OCI-LY7 (cell line): ENCODE measurements at regions not wholly inside any gene's neighbourhood (a gene's known extent, or its start where the extent isn't known, plus 50 kb on each side); places are given as distances from the start of the nearest gene placed in this dataset.

ENCODE experiments used
- BruUV-seq: library from RNA; stranded (reverse); fragments of 400-500 nt; replicated peaks from 2 replicates; lab custom pipeline; 2021; lab: Mats Ljungman, UMichigan
- CTCF ChIA-PET: fragments of 300-600 bp; sonication (Branson Sonifier 250); formaldehyde crosslinking; loops from one replicate; lab custom pipeline; 2022; ENCODE audit warnings: antibody characterized with exemption; ENCODE audit not compliant: unreplicated experiment; lab: Charles Lee
- POLR2A ChIA-PET: fragments of 300-600 bp; sonication (Branson Sonifier 250); formaldehyde crosslinking; loops from one replicate; lab custom pipeline; 2022; ENCODE audit warnings: antibody characterized with exemption; lab: Charles Lee
- DNase-seq: peaks from one replicate; pipeline ENCODE4 v3.0.0-alpha.2; 2015; ENCODE audit warnings: low spot score
- H2AFZ ChIP-seq: fragments of 200-600 bp; sonication (generic), shearing (Covaris generic); 2 replicates; pipeline ENCODE4 v1.6.1; 2014; ENCODE audit warnings: mild to moderate bottlenecking, antibody characterized with exemption, low read length, moderate library complexity
- H3K27ac ChIP-seq: fragments of 200-600 bp; sonication (generic); 2 replicates; pipeline ENCODE4 v1.5.1; 2014; ENCODE audit warnings: mixed run types, low read depth, mild to moderate bottlenecking, moderate library complexity, low read length, inconsistent platforms; ENCODE audit not compliant: poor library complexity, severe bottlenecking
- H3K36me3 ChIP-seq: fragments of 200-600 bp; sonication (generic); 2 replicates; pipeline ENCODE4 v1.6.1; 2014; ENCODE audit warnings: mild to moderate bottlenecking, antibody characterized with exemption, low read length, moderate library complexity, mixed read lengths; ENCODE audit not compliant: insufficient read depth
- H3K4me1 ChIP-seq: fragments of 200-600 bp; sonication (generic); 2 replicates; pipeline ENCODE4 v1.5.1; 2014; ENCODE audit warnings: mild to moderate bottlenecking, low read length; ENCODE audit not compliant: insufficient read depth, poor library complexity, severe bottlenecking
- H3K4me2 ChIP-seq: fragments of 200-600 bp; sonication (generic); 2 replicates; pipeline ENCODE4 v1.6.1; 2014; ENCODE audit warnings: mild to moderate bottlenecking, low read length
- H3K4me3 ChIP-seq: fragments of 200-600 bp; sonication (generic); 2 replicates; pipeline ENCODE4 v1.5.1; 2014; ENCODE audit warnings: mild to moderate bottlenecking, low read depth, low read length; ENCODE audit not compliant: poor library complexity, severe bottlenecking
- H3K79me2 ChIP-seq: fragments of 200-600 bp; sonication (generic); 2 replicates; pipeline ENCODE4 v1.6.1; 2016; ENCODE audit warnings: low read depth, mild to moderate bottlenecking, low read length, moderate library complexity, mixed read lengths; ENCODE audit not compliant: insufficient read depth
- H3K9me2 ChIP-seq: fragments of 200-600 bp; sonication (generic); 2 replicates; pipeline ENCODE4 v1.6.1; 2016; ENCODE audit warnings: mild to moderate bottlenecking, low read length, mixed read lengths; ENCODE audit not compliant: insufficient read depth
- H3K9me3 ChIP-seq: fragments of 200-600 bp; sonication (generic); 2 replicates; pipeline ENCODE4 v1.6.1; 2014; ENCODE audit warnings: mild to moderate bottlenecking, mixed run types, low read length, mixed read lengths
- H4K20me1 ChIP-seq: fragments of 200-600 bp; sonication (generic); 2 replicates; pipeline ENCODE4 v1.6.1; 2014; ENCODE audit warnings: mild to moderate bottlenecking, antibody characterized with exemption, low read length, moderate library complexity, mixed read lengths; ENCODE audit not compliant: insufficient read depth
- EZH2phosphoT487 ChIP-seq: fragments of 200-600 bp; sonication (generic); IDR thresholded peaks from 2 replicates; pipeline ENCODE4 v1.6.1; 2018; ENCODE audit warnings: low read depth, borderline replicate concordance, mild to moderate bottlenecking, mixed run types, antibody characterized with exemption, low read length, moderate library complexity, mixed read lengths
- intact Hi-C: fragments of 100-400 bp; cut with micrococcal nuclease; formaldehyde crosslinking; loops from one replicate; pipeline ENCODE4 v1.10.0; 2022; ENCODE audit not compliant: unreplicated experiment
- TF ChIP-seq, protein P1 (sequence below): fragments of 200-600 bp; sonication (generic); conservative IDR thresholded peaks from 2 replicates; pipeline ENCODE4 v1.5.1; 2014; ENCODE audit warnings: mild to moderate bottlenecking, antibody characterized with exemption, low read length, moderate library complexity, mixed read lengths

DNA sequence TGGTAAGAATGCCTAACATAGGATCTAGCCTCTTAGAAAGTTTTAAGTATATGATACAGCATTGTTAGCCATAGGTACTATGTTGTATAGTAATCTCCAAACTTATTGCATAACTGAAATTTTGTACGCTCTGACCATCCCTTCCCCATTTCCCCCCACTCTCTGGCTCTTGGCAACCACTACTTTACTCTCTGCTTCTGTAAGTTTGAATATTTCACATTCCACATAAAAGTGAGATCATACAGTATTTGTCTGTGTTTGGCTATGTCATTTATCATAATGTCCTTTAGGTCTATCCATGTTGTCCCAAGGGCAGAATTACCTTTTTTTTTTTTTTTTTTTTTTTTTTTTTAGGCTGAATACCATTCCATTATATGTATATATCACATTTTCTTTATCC, 396.9 kb downstream of the DLEU7 start:
- no peak overlapping the region for H3K4me2 ChIP-seq
- TF ChIP-seq, protein P1, sequence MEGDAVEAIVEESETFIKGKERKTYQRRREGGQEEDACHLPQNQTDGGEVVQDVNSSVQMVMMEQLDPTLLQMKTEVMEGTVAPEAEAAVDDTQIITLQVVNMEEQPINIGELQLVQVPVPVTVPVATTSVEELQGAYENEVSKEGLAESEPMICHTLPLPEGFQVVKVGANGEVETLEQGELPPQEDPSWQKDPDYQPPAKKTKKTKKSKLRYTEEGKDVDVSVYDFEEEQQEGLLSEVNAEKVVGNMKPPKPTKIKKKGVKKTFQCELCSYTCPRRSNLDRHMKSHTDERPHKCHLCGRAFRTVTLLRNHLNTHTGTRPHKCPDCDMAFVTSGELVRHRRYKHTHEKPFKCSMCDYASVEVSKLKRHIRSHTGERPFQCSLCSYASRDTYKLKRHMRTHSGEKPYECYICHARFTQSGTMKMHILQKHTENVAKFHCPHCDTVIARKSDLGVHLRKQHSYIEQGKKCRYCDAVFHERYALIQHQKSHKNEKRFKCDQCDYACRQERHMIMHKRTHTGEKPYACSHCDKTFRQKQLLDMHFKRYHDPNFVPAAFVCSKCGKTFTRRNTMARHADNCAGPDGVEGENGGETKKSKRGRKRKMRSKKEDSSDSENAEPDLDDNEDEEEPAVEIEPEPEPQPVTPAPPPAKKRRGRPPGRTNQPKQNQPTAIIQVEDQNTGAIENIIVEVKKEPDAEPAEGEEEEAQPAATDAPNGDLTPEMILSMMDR, result no peak
- TF ChIP-seq EZH2phosphoT487, result no peak
- no peak overlapping the region for H3K27ac ChIP-seq
- H3K9me2 ChIP-seq, result no peaks in the 10 kb centered on the region
- H4K20me1 ChIP-seq, result no peaks in the 10 kb centered on the region
- ChIA-PET CTCF (no interaction called here), POLR2A (interaction anchor here (1.4 to 1.9 kb wide), 2 partner anchors 10 to 12 kb away, joined by 3 to 6 read pairs; no protein-coding TSS in a partner anchor)
- H3K4me1 ChIP-seq, result peaks cover 5% of the 10 kb centered on the region
- H3K9me3 ChIP-seq, result 0 out of 2 replicates have a peak, but pooled peaks cover 2% of the 10 kb centered on the region
- no peak overlapping the region for H2AFZ ChIP-seq
- no peak overlapping the region for H3K4me3 ChIP-seq
- H3K79me2 ChIP-seq, result no peaks in the 10 kb centered on the region
- H3K36me3 ChIP-seq, result no peaks in the 10 kb centered on the region
- intact Hi-C loops, result no loop called here
- DNase-seq, result no peak
- BruUV-seq, result no TSS peak

DNA sequence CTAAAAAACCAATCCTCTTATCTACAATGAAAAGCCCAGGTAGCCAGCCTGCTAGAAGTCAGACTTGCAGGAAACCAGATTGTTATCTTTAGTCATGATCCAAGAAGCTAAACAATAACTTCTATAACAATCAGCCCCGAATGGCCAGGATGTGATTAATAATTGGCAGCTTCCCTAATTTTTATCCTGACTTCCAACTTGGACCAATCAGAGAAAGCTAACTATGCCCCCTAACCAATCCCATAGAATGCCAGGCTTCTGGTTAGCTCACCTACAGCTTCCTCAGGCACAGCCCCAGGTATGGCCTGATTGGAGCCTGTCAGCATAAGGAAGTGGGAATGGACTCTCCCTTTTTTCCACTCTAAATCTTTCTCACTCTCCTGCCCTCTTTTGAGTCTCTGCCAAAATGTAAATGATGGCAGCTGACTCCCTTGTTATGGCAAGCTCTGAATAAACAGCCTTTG, 394.9 kb downstream of the DLEU7 start:
- no peak overlapping the region for H2AFZ ChIP-seq
- no peak overlapping the region for H3K4me3 ChIP-seq
- H3K4me2 ChIP-seq, result no peak overlapping the region
- no peaks in the 10 kb centered on the region for H3K9me2 ChIP-seq
- ChIA-PET CTCF (no interaction called here), POLR2A (interaction anchor here (1.4 kb wide), 1 partner anchor 13 kb away, joined by 4 read pairs; no protein-coding TSS in a partner anchor)
- TF ChIP-seq, protein P1, result no peak
- no peak for TF ChIP-seq EZH2phosphoT487
- H3K9me3 ChIP-seq, result no peaks in the 10 kb centered on the region
- intact Hi-C loops, result no loop called here
- peaks cover 5% of the 10 kb centered on the region for H3K4me1 ChIP-seq
- H3K27ac ChIP-seq, result no peak overlapping the region
- no peaks in the 10 kb centered on the region for H3K36me3 ChIP-seq
- BruUV-seq, result no TSS peak
- no peaks in the 10 kb centered on the region for H4K20me1 ChIP-seq
- no peak for DNase-seq
- no peaks in the 10 kb centered on the region for H3K79me2 ChIP-seq

DNA sequence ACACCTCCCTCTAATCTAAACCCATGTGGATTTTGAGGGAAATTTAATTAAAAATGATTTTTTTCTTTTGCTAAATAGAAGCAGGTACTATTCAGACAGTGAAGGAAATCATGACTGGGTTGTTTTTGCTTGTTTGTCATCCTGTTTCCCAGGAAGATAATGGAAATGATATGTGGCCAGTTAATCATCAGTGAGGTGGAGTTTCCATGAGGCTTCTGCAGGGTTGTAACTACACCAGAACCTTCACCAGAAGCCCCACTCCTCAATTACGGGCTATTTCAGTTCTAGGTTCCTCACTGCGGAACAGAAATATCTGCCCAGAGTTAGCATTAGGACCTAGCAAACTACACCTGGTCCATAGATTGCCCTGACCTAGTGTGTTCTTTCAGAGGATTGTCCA, 394.0 kb downstream of the DLEU7 start:
- Histone ChIP-seq H3K4me1 (peaks cover 5% of the 10 kb centered on the region), H3K4me3 (no peak overlapping the region), H3K9me3 (no peaks in the 10 kb centered on the region), H3K4me2 (no peak overlapping the region), H3K79me2 (no peaks in the 10 kb centered on the region), H3K36me3 (no peaks in the 10 kb centered on the region), H3K27ac (no peak overlapping the region), H4K20me1 (no peaks in the 10 kb centered on the region), H2AFZ (no peak overlapping the region), H3K9me2 (no peaks in the 10 kb centered on the region)
- BruUV-seq, result no TSS peak
- ChIA-PET CTCF (no interaction called here), POLR2A (interaction anchor here (1.4 kb wide), 1 partner anchor 12 kb away, joined by 4 read pairs; no protein-coding TSS in a partner anchor)
- DNase-seq, result no peak
- intact Hi-C loops, result no loop called here
- TF ChIP-seq EZH2phosphoT487, result no peak
- TF ChIP-seq, protein P1, result no peak
